ENCODE measurements at regions not wholly inside any gene's neighbourhood (a gene's known extent, or its start where the extent isn't known, plus 50 kb on each side); places are given as distances from the start of the nearest gene placed in this dataset.

DNA sequence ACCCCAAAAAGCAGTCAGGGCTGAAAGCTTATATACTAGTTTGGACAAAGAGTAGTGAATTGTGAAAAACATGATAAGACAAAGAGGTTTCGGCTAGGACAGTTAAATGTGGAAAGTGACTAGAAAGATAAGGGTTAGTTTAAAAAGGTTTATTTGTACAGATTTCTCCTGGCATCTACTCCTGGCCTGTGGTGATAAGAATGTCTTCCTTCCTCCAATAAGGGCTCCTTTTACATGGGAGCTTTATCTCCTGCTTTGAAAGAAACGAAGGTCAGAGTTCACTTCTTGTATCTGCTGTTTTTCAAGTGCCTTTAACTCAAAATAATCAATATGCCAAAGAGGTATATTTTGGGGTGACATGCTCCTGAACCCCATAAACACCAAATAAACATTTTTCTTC lies 776.1 kb upstream of the COX7C start:
- no TSS peak for BruUV-seq (replicated peaks)
- FAIRE-seq (no peak), ATAC-seq (no peak), DNase-seq (ENCODE audit: low read depth, low spot score) (no peak)
- Histone ChIP-seq H3K27me3 (replicated peaks in 1 of 2; ENCODE audit: control insufficient read depth in 2 of 2, insufficient read depth in 2 of 2, low read length in 1 of 2) (no peaks in the 10 kb centered on the region), H3K36me3 (ENCODE audit: control insufficient read depth in 2 of 2, insufficient read depth in 2 of 2, low read length in 1 of 2) (no peaks in the 10 kb centered on the region), H2AFZ (ENCODE audit: control insufficient read depth, low read depth, low read length) (no peak overlapping the region), H3K9me3 (replicated peaks; ENCODE audit: control insufficient read depth, insufficient read depth, low read length) (no peaks in the 10 kb centered on the region), H4K20me1 (ENCODE audit: control insufficient read depth, insufficient read depth) (no peaks in the 10 kb centered on the region), H3K4me3 (no peak overlapping the region), H3K4me2 (ENCODE audit: control insufficient read depth, insufficient read depth) (no peak overlapping the region), H3K79me2 (ENCODE audit: control insufficient read depth, insufficient read depth, low read length) (no peaks in the 10 kb centered on the region), H3K9ac (ENCODE audit: control insufficient read depth, insufficient read depth, low read length) (no peak overlapping the region), H3K4me1 (ENCODE audit: control insufficient read depth, insufficient read depth, low read length) (no peaks in the 10 kb centered on the region), H3K27ac (ENCODE audit: control insufficient read depth, insufficient read depth) (no peak overlapping the region)
- ChIA-PET POLR2A (no interaction called here), CTCF (no interaction called here), RAD21 (ENCODE audit: unreplicated experiment) (no interaction called here), SMC1A (ENCODE audit: uncharacterized antibody, unreplicated experiment) (no interaction called here)
- 35% methylated on average over 2 of the region's 2 CpGs for WGBS (ENCODE audit: insufficient coverage, insufficient replicate concordance, low lambda C conversion rate, missing lambda C conversion rate)
- in situ Hi-C loops (cut with MboI) (no loop called here), intact Hi-C loops (cut with micrococcal nuclease; ENCODE audit: unreplicated experiment) (no loop called here)
- TF ChIP-seq, protein P1, sequence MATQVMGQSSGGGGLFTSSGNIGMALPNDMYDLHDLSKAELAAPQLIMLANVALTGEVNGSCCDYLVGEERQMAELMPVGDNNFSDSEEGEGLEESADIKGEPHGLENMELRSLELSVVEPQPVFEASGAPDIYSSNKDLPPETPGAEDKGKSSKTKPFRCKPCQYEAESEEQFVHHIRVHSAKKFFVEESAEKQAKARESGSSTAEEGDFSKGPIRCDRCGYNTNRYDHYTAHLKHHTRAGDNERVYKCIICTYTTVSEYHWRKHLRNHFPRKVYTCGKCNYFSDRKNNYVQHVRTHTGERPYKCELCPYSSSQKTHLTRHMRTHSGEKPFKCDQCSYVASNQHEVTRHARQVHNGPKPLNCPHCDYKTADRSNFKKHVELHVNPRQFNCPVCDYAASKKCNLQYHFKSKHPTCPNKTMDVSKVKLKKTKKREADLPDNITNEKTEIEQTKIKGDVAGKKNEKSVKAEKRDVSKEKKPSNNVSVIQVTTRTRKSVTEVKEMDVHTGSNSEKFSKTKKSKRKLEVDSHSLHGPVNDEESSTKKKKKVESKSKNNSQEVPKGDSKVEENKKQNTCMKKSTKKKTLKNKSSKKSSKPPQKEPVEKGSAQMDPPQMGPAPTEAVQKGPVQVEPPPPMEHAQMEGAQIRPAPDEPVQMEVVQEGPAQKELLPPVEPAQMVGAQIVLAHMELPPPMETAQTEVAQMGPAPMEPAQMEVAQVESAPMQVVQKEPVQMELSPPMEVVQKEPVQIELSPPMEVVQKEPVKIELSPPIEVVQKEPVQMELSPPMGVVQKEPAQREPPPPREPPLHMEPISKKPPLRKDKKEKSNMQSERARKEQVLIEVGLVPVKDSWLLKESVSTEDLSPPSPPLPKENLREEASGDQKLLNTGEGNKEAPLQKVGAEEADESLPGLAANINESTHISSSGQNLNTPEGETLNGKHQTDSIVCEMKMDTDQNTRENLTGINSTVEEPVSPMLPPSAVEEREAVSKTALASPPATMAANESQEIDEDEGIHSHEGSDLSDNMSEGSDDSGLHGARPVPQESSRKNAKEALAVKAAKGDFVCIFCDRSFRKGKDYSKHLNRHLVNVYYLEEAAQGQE (IDR thresholded peaks at IDR 0.05; ENCODE audit: low read depth, low read length) = no peak
- TF ChIP-seq TARDBP (IDR thresholded peaks at IDR 0.05; ENCODE audit: borderline replicate concordance) (no peak), SRF (IDR thresholded peaks at IDR 0.05; ENCODE audit: low read depth in 2 of 2, low read length in 2 of 2) (no peak), CHD1 (IDR thresholded peaks at IDR 0.05; ENCODE audit: low read depth, low read length) (no peak), CBFB (IDR thresholded peaks at IDR 0.05; ENCODE audit: low read depth) (no peak), NFYA (IDR thresholded peaks at IDR 0.05; ENCODE audit: borderline replicate concordance, low read depth, low read length) (no peak), NR2C1 (IDR thresholded peaks at IDR 0.05) (no peak), ZSCAN29 (IDR thresholded peaks at IDR 0.05) (no peak)
- TF ChIP-seq, protein P2, sequence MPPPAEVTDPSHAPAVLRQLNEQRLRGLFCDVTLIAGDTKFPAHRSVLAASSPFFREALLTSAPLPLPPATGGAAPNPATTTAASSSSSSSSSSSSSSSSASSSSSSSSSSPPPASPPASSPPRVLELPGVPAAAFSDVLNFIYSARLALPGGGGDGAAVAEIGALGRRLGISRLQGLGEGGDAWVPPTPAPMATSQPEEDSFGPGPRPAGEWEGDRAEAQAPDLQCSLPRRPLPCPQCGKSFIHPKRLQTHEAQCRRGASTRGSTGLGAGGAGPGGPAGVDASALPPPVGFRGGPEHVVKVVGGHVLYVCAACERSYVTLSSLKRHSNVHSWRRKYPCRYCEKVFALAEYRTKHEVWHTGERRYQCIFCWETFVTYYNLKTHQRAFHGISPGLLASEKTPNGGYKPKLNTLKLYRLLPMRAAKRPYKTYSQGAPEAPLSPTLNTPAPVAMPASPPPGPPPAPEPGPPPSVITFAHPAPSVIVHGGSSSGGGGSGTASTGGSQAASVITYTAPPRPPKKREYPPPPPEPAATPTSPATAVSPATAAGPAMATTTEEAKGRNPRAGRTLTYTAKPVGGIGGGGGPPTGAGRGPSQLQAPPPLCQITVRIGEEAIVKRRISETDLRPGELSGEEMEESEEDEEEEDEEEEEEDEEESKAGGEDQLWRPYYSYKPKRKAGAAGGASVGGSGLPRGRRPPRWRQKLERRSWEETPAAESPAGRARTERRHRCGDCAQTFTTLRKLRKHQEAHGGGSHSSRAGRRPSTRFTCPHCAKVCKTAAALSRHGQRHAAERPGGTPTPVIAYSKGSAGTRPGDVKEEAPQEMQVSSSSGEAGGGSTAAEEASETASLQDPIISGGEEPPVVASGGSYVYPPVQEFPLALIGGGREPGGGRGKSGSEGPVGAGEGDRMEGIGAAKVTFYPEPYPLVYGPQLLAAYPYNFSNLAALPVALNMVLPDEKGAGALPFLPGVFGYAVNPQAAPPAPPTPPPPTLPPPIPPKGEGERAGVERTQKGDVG (CRISPR knock-in tag; IDR thresholded peaks at IDR 0.05) = no peak
- TF ChIP-seq, protein P3, sequence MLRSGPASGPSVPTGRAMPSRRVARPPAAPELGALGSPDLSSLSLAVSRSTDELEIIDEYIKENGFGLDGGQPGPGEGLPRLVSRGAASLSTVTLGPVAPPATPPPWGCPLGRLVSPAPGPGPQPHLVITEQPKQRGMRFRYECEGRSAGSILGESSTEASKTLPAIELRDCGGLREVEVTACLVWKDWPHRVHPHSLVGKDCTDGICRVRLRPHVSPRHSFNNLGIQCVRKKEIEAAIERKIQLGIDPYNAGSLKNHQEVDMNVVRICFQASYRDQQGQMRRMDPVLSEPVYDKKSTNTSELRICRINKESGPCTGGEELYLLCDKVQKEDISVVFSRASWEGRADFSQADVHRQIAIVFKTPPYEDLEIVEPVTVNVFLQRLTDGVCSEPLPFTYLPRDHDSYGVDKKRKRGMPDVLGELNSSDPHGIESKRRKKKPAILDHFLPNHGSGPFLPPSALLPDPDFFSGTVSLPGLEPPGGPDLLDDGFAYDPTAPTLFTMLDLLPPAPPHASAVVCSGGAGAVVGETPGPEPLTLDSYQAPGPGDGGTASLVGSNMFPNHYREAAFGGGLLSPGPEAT (IDR thresholded peaks at IDR 0.05; ENCODE audit: low read depth) = no peak
- TF ChIP-seq, protein P4, sequence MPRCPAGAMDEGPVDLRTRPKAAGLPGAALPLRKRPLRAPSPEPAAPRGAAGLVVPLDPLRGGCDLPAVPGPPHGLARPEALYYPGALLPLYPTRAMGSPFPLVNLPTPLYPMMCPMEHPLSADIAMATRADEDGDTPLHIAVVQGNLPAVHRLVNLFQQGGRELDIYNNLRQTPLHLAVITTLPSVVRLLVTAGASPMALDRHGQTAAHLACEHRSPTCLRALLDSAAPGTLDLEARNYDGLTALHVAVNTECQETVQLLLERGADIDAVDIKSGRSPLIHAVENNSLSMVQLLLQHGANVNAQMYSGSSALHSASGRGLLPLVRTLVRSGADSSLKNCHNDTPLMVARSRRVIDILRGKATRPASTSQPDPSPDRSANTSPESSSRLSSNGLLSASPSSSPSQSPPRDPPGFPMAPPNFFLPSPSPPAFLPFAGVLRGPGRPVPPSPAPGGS (IDR thresholded peaks at IDR 0.05; ENCODE audit: borderline replicate concordance, insufficient read depth, low read depth, low read length, poor library complexity, severe bottlenecking) = no peak
